HEK293 (cell line): ENCODE measurements at regions not wholly inside any gene's neighbourhood (a gene's known extent, or its start where the extent isn't known, plus 50 kb on each side); places are given as distances from the start of the nearest gene placed in this dataset.

Source experiments
- PRDM4 ChIP-seq: fragments of 450-650 bp; formaldehyde crosslinking; IDR thresholded peaks from 2 replicates; pipeline ENCODE4 v1.5.1; 2017; ENCODE audit warnings: missing biosample characterization, missing genetic modification characterization
- SALL2 ChIP-seq: fragments of 450-650 bp; formaldehyde crosslinking; IDR thresholded peaks from 2 replicates; pipeline ENCODE4 v1.5.0; 2017; ENCODE audit warnings: missing biosample characterization, mild to moderate bottlenecking, missing genetic modification characterization, borderline replicate concordance
- ZFP41 ChIP-seq: fragments of 450-650 bp; formaldehyde crosslinking; IDR thresholded peaks from 2 replicates; pipeline ENCODE4 v1.5.1; 2016; ENCODE audit warnings: missing biosample characterization, missing genetic modification characterization, borderline replicate concordance
- ZFP69B ChIP-seq: fragments of 450-650 bp; formaldehyde crosslinking; IDR thresholded peaks from 2 replicates; pipeline ENCODE4 v1.5.1; 2016; ENCODE audit warnings: missing biosample characterization, missing genetic modification characterization
- ZNF138 ChIP-seq: fragments of 450-650 bp; formaldehyde crosslinking; IDR thresholded peaks from 2 replicates; pipeline ENCODE4 v1.5.1; 2016; ENCODE audit warnings: missing biosample characterization, missing genetic modification characterization, borderline replicate concordance
- ZNF18 ChIP-seq: fragments of 450-650 bp; formaldehyde crosslinking; IDR thresholded peaks from 2 replicates; pipeline ENCODE4 v1.5.1; 2016; ENCODE audit warnings: missing biosample characterization, missing genetic modification characterization
- ZNF184 ChIP-seq: fragments of 450-650 bp; IDR thresholded peaks from 2 replicates; pipeline ENCODE4 v1.5.1; 2018; ENCODE audit warnings: missing biosample characterization, mild to moderate bottlenecking, missing genetic modification characterization
- ZNF292 ChIP-seq: fragments of 450-650 bp; formaldehyde crosslinking; IDR thresholded peaks from 2 replicates; pipeline ENCODE4 v1.5.1; 2016; ENCODE audit warnings: low read depth, missing biosample characterization, missing genetic modification characterization, borderline replicate concordance
- ZNF48 ChIP-seq: fragments of 450-650 bp; formaldehyde crosslinking; IDR thresholded peaks from 2 replicates; pipeline ENCODE4 v1.5.1; 2016; ENCODE audit warnings: missing biosample characterization, missing genetic modification characterization
- ZNF561 ChIP-seq: fragments of 450-650 bp; IDR thresholded peaks from 2 replicates; pipeline ENCODE4 v1.5.1; 2018; ENCODE audit warnings: missing biosample characterization, missing genetic modification characterization, borderline replicate concordance
- ZNF624 ChIP-seq: fragments of 450-650 bp; formaldehyde crosslinking; IDR thresholded peaks from 2 replicates; pipeline ENCODE4 v1.5.1; 2017; ENCODE audit warnings: missing biosample characterization, missing genetic modification characterization
- ZNF626 ChIP-seq: fragments of 450-650 bp; sonication (Bioruptor Pico); formaldehyde crosslinking; IDR thresholded peaks from 2 replicates; pipeline ENCODE4 v1.5.1; 2018; ENCODE audit warnings: missing biosample characterization, missing genetic modification characterization, inconsistent platforms
- ZNF660 ChIP-seq: fragments of 450-650 bp; IDR thresholded peaks from 2 replicates; pipeline ENCODE4 v1.5.1; 2018; ENCODE audit warnings: missing biosample characterization, mild to moderate bottlenecking, missing genetic modification characterization
- ZNF76 ChIP-seq: fragments of 450-650 bp; formaldehyde crosslinking; IDR thresholded peaks from 2 replicates; pipeline ENCODE4; 2016; ENCODE audit warnings: low read depth, missing biosample characterization, missing genetic modification characterization, borderline replicate concordance
- ZNF776 ChIP-seq: fragments of 450-650 bp; formaldehyde crosslinking; IDR thresholded peaks from 2 replicates; pipeline ENCODE4 v1.5.0; 2017; ENCODE audit warnings: missing biosample characterization, missing genetic modification characterization, borderline replicate concordance
- ZNF843 ChIP-seq: fragments of 450-650 bp; formaldehyde crosslinking; IDR thresholded peaks from 2 replicates; pipeline ENCODE4 v1.5.1; 2016; ENCODE audit warnings: missing biosample characterization, missing genetic modification characterization
- TF ChIP-seq, protein P1 (sequence below): fragments of 450-650 bp; formaldehyde crosslinking; conservative IDR thresholded peaks from 2 replicates; pipeline ENCODE4 v1.5.1; 2016; ENCODE audit warnings: low read depth, missing biosample characterization, missing genetic modification characterization
- TF ChIP-seq, protein P2 (sequence below): fragments of 450-650 bp; formaldehyde crosslinking; IDR thresholded peaks from 2 replicates; pipeline ENCODE4 v1.5.1; 2016; ENCODE audit warnings: missing biosample characterization, missing genetic modification characterization
- TF ChIP-seq, protein P3 (sequence below): fragments of 450-650 bp; formaldehyde crosslinking; IDR thresholded peaks from 2 replicates; pipeline ENCODE4 v1.5.1; 2016; ENCODE audit warnings: missing biosample characterization, missing genetic modification characterization, borderline replicate concordance
- TF ChIP-seq, protein P4 (sequence below): fragments of 450-650 bp; formaldehyde crosslinking; IDR thresholded peaks from 2 replicates; pipeline ENCODE4 v1.5.1; 2016; ENCODE audit warnings: missing biosample characterization, missing genetic modification characterization
- TF ChIP-seq, protein P5 (sequence below): fragments of 450-650 bp; formaldehyde crosslinking; IDR thresholded peaks from 2 replicates; pipeline ENCODE4 v1.5.1; 2016; ENCODE audit warnings: missing biosample characterization, missing genetic modification characterization
- TF ChIP-seq, protein P6 (sequence below): IDR thresholded peaks from 2 replicates; pipeline ENCODE4 v1.6.1; 2011; ENCODE audit warnings: mild to moderate bottlenecking, low read depth, low read length, borderline replicate concordance

GRCh38 chr11:116459185-116460045, 313.4 kb downstream of the BUD13 start (continued):
- TF ChIP-seq, protein P1, sequence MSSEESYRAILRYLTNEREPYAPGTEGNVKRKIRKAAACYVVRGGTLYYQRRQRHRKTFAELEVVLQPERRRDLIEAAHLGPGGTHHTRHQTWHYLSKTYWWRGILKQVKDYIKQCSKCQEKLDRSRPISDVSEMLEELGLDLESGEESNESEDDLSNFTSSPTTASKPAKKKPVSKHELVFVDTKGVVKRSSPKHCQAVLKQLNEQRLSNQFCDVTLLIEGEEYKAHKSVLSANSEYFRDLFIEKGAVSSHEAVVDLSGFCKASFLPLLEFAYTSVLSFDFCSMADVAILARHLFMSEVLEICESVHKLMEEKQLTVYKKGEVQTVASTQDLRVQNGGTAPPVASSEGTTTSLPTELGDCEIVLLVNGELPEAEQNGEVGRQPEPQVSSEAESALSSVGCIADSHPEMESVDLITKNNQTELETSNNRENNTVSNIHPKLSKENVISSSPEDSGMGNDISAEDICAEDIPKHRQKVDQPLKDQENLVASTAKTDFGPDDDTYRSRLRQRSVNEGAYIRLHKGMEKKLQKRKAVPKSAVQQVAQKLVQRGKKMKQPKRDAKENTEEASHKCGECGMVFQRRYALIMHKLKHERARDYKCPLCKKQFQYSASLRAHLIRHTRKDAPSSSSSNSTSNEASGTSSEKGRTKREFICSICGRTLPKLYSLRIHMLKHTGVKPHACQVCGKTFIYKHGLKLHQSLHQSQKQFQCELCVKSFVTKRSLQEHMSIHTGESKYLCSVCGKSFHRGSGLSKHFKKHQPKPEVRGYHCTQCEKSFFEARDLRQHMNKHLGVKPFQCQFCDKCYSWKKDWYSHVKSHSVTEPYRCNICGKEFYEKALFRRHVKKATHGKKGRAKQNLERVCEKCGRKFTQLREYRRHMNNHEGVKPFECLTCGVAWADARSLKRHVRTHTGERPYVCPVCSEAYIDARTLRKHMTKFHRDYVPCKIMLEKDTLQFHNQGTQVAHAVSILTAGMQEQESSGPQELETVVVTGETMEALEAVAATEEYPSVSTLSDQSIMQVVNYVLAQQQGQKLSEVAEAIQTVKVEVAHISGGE (tag by site-specific recombination) = no peak
- TF ChIP-seq ZNF48 (tag by site-specific recombination) = no peak
- TF ChIP-seq ZNF624 (tag by site-specific recombination) = no peak
- TF ChIP-seq SALL2 (tag by site-specific recombination) = no peak
- TF ChIP-seq, protein P2, sequence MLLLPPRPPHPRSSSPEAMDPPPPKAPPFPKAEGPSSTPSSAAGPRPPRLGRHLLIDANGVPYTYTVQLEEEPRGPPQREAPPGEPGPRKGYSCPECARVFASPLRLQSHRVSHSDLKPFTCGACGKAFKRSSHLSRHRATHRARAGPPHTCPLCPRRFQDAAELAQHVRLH = peak; percentile 61
- no peak for TF ChIP-seq ZNF292 (tag by site-specific recombination)
- TF ChIP-seq ZNF843 = peak; percentile 82
- TF ChIP-seq ZNF18 (tag by site-specific recombination) = no peak; the same call in 1 of the 2 replicates
- no peak for TF ChIP-seq ZNF660 (tag by site-specific recombination)
- TF ChIP-seq ZNF184 (tag by site-specific recombination) = no peak
- no peak for TF ChIP-seq ZFP41 (tag by site-specific recombination)
- TF ChIP-seq, protein P3, sequence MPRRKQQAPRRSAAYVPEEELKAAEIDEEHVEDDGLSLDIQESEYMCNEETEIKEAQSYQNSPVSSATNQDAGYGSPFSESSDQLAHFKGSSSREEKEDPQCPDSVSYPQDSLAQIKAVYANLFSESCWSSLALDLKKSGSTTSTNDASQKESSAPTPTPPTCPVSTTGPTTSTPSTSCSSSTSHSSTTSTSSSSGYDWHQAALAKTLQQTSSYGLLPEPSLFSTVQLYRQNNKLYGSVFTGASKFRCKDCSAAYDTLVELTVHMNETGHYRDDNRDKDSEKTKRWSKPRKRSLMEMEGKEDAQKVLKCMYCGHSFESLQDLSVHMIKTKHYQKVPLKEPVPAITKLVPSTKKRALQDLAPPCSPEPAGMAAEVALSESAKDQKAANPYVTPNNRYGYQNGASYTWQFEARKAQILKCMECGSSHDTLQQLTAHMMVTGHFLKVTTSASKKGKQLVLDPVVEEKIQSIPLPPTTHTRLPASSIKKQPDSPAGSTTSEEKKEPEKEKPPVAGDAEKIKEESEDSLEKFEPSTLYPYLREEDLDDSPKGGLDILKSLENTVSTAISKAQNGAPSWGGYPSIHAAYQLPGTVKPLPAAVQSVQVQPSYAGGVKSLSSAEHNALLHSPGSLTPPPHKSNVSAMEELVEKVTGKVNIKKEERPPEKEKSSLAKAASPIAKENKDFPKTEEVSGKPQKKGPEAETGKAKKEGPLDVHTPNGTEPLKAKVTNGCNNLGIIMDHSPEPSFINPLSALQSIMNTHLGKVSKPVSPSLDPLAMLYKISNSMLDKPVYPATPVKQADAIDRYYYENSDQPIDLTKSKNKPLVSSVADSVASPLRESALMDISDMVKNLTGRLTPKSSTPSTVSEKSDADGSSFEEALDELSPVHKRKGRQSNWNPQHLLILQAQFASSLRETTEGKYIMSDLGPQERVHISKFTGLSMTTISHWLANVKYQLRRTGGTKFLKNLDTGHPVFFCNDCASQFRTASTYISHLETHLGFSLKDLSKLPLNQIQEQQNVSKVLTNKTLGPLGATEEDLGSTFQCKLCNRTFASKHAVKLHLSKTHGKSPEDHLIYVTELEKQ (tag by site-specific recombination) = no peak
- TF ChIP-seq ZFP69B = no peak
- TF ChIP-seq ZNF76 (tag by site-specific recombination) = no peak
- TF ChIP-seq PRDM4 (tag by site-specific recombination) = peak; percentile 80
- no peak for TF ChIP-seq ZNF776
- TF ChIP-seq, protein P4, sequence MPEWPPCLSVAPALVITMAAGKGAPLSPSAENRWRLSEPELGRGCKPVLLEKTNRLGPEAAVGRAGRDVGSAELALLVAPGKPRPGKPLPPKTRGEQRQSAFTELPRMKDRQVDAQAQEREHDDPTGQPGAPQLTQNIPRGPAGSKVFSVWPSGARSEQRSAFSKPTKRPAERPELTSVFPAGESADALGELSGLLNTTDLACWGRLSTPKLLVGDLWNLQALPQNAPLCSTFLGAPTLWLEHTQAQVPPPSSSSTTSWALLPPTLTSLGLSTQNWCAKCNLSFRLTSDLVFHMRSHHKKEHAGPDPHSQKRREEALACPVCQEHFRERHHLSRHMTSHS (tag by site-specific recombination) = peak; percentile 48; the same call in 1 of the 2 replicates
- 0 out of 2 replicates have a peak, but pooled peaks have one; percentile 39 for TF ChIP-seq ZNF561
- TF ChIP-seq ZNF138 = no peak
- TF ChIP-seq, protein P5, sequence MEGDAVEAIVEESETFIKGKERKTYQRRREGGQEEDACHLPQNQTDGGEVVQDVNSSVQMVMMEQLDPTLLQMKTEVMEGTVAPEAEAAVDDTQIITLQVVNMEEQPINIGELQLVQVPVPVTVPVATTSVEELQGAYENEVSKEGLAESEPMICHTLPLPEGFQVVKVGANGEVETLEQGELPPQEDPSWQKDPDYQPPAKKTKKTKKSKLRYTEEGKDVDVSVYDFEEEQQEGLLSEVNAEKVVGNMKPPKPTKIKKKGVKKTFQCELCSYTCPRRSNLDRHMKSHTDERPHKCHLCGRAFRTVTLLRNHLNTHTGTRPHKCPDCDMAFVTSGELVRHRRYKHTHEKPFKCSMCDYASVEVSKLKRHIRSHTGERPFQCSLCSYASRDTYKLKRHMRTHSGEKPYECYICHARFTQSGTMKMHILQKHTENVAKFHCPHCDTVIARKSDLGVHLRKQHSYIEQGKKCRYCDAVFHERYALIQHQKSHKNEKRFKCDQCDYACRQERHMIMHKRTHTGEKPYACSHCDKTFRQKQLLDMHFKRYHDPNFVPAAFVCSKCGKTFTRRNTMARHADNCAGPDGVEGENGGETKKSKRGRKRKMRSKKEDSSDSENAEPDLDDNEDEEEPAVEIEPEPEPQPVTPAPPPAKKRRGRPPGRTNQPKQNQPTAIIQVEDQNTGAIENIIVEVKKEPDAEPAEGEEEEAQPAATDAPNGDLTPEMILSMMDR (tag by site-specific recombination) = 0 out of 2 replicates have a peak, but pooled peaks have one; percentile 34
- TF ChIP-seq ZNF626 (tag by site-specific recombination) = no peak
- TF ChIP-seq, protein P6, sequence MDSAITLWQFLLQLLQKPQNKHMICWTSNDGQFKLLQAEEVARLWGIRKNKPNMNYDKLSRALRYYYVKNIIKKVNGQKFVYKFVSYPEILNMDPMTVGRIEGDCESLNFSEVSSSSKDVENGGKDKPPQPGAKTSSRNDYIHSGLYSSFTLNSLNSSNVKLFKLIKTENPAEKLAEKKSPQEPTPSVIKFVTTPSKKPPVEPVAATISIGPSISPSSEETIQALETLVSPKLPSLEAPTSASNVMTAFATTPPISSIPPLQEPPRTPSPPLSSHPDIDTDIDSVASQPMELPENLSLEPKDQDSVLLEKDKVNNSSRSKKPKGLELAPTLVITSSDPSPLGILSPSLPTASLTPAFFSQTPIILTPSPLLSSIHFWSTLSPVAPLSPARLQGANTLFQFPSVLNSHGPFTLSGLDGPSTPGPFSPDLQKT = no peak
